H9 (cell line): ENCODE measurements at regions not wholly inside any gene's neighbourhood (a gene's known extent, or its start where the extent isn't known, plus 50 kb on each side); places are given as distances from the start of the nearest gene placed in this dataset.
A peak's percentile ranks its signal among the peaks of the same experiment; 100 is the strongest.

Source experiments
- DNase-seq: peaks from one replicate; pipeline ENCODE4 v3.0.0-alpha.2; 2017
- H2AFZ ChIP-seq: one replicate; pipeline ENCODE4 v1.6.1; 2013; ENCODE audit warnings: mild to moderate bottlenecking, low read length, control low read depth, moderate library complexity
- H2AK5ac ChIP-seq: 2 replicates; pipeline ENCODE4 v1.6.1; 2013; ENCODE audit warnings: low read length, control low read depth, mixed read lengths; ENCODE audit not compliant: insufficient read length
- H2BK120ac ChIP-seq: one replicate; pipeline ENCODE4 v1.6.1; 2013; ENCODE audit warnings: low read depth, mild to moderate bottlenecking, low read length, control low read depth, inconsistent platforms; ENCODE audit not compliant: poor library complexity, severe bottlenecking
- H2BK12ac ChIP-seq: 2 replicates; pipeline ENCODE4 v1.6.1; 2013; ENCODE audit warnings: low read length, control low read depth, mixed read lengths, low read depth; ENCODE audit not compliant: insufficient read length
- H2BK15ac ChIP-seq: 2 replicates; pipeline ENCODE4 v1.6.1; 2013; ENCODE audit warnings: low read depth, low read length, control low read depth
- H2BK20ac ChIP-seq: one replicate; pipeline ENCODE4 v1.6.1; 2013; ENCODE audit warnings: low read depth, mild to moderate bottlenecking, low read length, control low read depth, inconsistent platforms; ENCODE audit not compliant: poor library complexity, severe bottlenecking
- H2BK5ac ChIP-seq: 2 replicates; pipeline ENCODE4 v1.6.1; 2013; ENCODE audit warnings: low read length, control low read depth, mixed read lengths; ENCODE audit not compliant: insufficient read length
- H3K14ac ChIP-seq: 2 replicates; pipeline ENCODE4 v1.6.1; 2013; ENCODE audit warnings: low read length, control low read depth; ENCODE audit not compliant: insufficient read depth
- H3K18ac ChIP-seq: 2 replicates; pipeline ENCODE4 v1.6.1; 2013; ENCODE audit warnings: low read depth, mild to moderate bottlenecking, mixed read lengths, low read length, control low read depth; ENCODE audit not compliant: insufficient read length
- H3K23ac ChIP-seq: 2 replicates; pipeline ENCODE4 v1.6.1; 2013; ENCODE audit warnings: low read length, control low read depth, mixed read lengths, low read depth; ENCODE audit not compliant: insufficient read length
- H3K23me2 ChIP-seq: 2 replicates; pipeline ENCODE4 v1.6.1; 2013; ENCODE audit warnings: low read depth, mild to moderate bottlenecking, mixed read lengths, low read length, control low read depth; ENCODE audit not compliant: insufficient read length, poor library complexity, severe bottlenecking
- H3K27ac ChIP-seq: 2 replicates; pipeline ENCODE4 v1.5.1; 2013; ENCODE audit warnings: low read length, control low read depth, mixed read lengths, low read depth; ENCODE audit not compliant: insufficient read length
- H3K27me3 ChIP-seq: 2 replicates; pipeline ENCODE4 v1.6.1; 2013; ENCODE audit warnings: low read length, control low read depth, inconsistent platforms; ENCODE audit not compliant: insufficient read depth
- H3K4ac ChIP-seq: 2 replicates; pipeline ENCODE4 v1.6.1; 2013; ENCODE audit warnings: low read depth, mild to moderate bottlenecking, control low read depth, inconsistent platforms, low read length, moderate library complexity
- H3K4me1 ChIP-seq: 2 replicates; pipeline ENCODE4 v1.6.1; 2013; ENCODE audit warnings: low read length, control low read depth, inconsistent platforms; ENCODE audit not compliant: insufficient read depth
- H3K4me2 ChIP-seq: 2 replicates; pipeline ENCODE4 v1.6.1; 2013; ENCODE audit warnings: low read length, control low read depth, mixed read lengths; ENCODE audit not compliant: insufficient read length, insufficient read depth
- H3K56ac ChIP-seq: 2 replicates; pipeline ENCODE4 v1.6.1; 2013; ENCODE audit warnings: low read depth, mild to moderate bottlenecking, mixed read lengths, low read length, control low read depth; ENCODE audit not compliant: insufficient read length
- H3K79me1 ChIP-seq: 2 replicates; pipeline ENCODE4 v1.6.1; 2013; ENCODE audit warnings: low read depth, mild to moderate bottlenecking, moderate library complexity, low read length, control low read depth, inconsistent platforms; ENCODE audit not compliant: insufficient read depth, poor library complexity, severe bottlenecking
- H3K79me2 ChIP-seq: 2 replicates; pipeline ENCODE4 v1.6.1; 2013; ENCODE audit warnings: low read length, control low read depth, inconsistent platforms; ENCODE audit not compliant: insufficient read depth
- H3K9ac ChIP-seq: 2 replicates; pipeline ENCODE4 v1.6.1; 2013; ENCODE audit warnings: low read length, control low read depth, mixed read lengths; ENCODE audit not compliant: insufficient read length; ENCODE audit errors: extremely low read depth
- H3K9me3 ChIP-seq: one replicate; pipeline ENCODE4 v1.6.1; 2013; ENCODE audit warnings: low read depth, low read length, inconsistent platforms; ENCODE audit not compliant: control insufficient read depth
- H3T11ph ChIP-seq: one replicate; pipeline ENCODE4 v1.6.1; 2013; ENCODE audit warnings: mild to moderate bottlenecking, low read length, control low read depth, inconsistent platforms
- H4K20me1 ChIP-seq: one replicate; pipeline ENCODE4 v1.6.1; 2013; ENCODE audit not compliant: control insufficient read depth, insufficient read length, insufficient read depth
- H4K5ac ChIP-seq: 2 replicates; pipeline ENCODE4 v1.6.1; 2013; ENCODE audit warnings: low read depth, mild to moderate bottlenecking, mixed read lengths, low read length, control low read depth; ENCODE audit not compliant: insufficient read length
- H4K8ac ChIP-seq: replicated peaks from 2 replicates; pipeline ENCODE4 v1.6.1; 2013; ENCODE audit warnings: low read length, control low read depth, mixed read lengths, low read depth; ENCODE audit not compliant: insufficient read length
- H4K91ac ChIP-seq: 2 replicates; pipeline ENCODE4 v1.6.1; 2013; ENCODE audit warnings: low read depth, mild to moderate bottlenecking, moderate library complexity, mixed read lengths, low read length, control low read depth; ENCODE audit not compliant: insufficient read length
- H3K27ac Mint-ChIP-seq, 3 experiments: 2 replicates in 2 of 3; 3 replicates in 1 of 3; pipeline ENCODE4 v1.8.0; 2020 to 2021; ENCODE audit warnings: mixed read lengths in 3 of 3, mild to moderate bottlenecking in 1 of 3, moderate library complexity in 1 of 3
- H3K27me3 Mint-ChIP-seq: 2 replicates; pipeline ENCODE4 v1.8.0; 2021; ENCODE audit warnings: low read depth, mild to moderate bottlenecking, moderate library complexity, mixed read lengths
- H3K36me3 Mint-ChIP-seq, 3 experiments: 2 replicates in 2 of 3; 3 replicates in 1 of 3; pipeline ENCODE4 v1.8.0; 2020 to 2021; ENCODE audit warnings: low read depth in 3 of 3, mixed read lengths in 3 of 3; ENCODE audit not compliant: insufficient read depth in 1 of 3
- H3K4me1 Mint-ChIP-seq, 2 experiments: 2 replicates each; pipeline ENCODE4 v1.8.0; 2020; ENCODE audit warnings: mixed read lengths in 2 of 2
- H3K4me3 Mint-ChIP-seq, 2 experiments: 2 replicates in 1 of 2; 3 replicates in 1 of 2; pipeline ENCODE4 v1.8.0; 2020 to 2021; ENCODE audit warnings: mild to moderate bottlenecking in 2 of 2, mixed read lengths in 2 of 2, moderate library complexity in 1 of 2
- H3K9me3 Mint-ChIP-seq, 2 experiments: 2 replicates in 1 of 2; 3 replicates in 1 of 2; pipeline ENCODE4 v1.8.0; 2020; ENCODE audit warnings: mild to moderate bottlenecking in 2 of 2, mixed read lengths in 2 of 2, moderate library complexity in 1 of 2
- WGBS: extraction: QIAGEN DNeasy Blood & Tissue Kit; methylation state at CpG from one replicate; pipeline ENCODE4 v1.1.7; 2013; ENCODE audit warnings: missing lambda C conversion rate, low lambda C conversion rate, mixed read lengths; ENCODE audit not compliant: insufficient read length; ENCODE audit errors: extremely low coverage; 5-methylcytosine and 5-hydroxymethylcytosine counted together
- TF ChIP-seq, protein P1 (sequence below): fragments of 200-600 bp; sonication (generic); conservative IDR thresholded peaks from 3 replicates; pipeline ENCODE4 v1.8.0; 2021; ENCODE audit warnings: antibody characterized with exemption, mild to moderate bottlenecking

GRCh38 chr11:39990421-39990831, 1469.0 kb downstream of the LRRC4C start:
- Histone ChIP-seq H3K27ac (no peak overlapping the region), H3K4me2 (no peak overlapping the region), H3K23me2 (no peaks in the 10 kb centered on the region), H4K20me1 (no peaks in the 10 kb centered on the region), H4K8ac (no peak overlapping the region), H3K27me3 (no peaks in the 10 kb centered on the region), H3K23ac (no peak overlapping the region), H3K18ac (no peak overlapping the region), H3K4ac (no peak overlapping the region), H2BK15ac (no peak overlapping the region), H3K79me2 (no peaks in the 10 kb centered on the region), H3K9me3 (no peaks in the 10 kb centered on the region), H3K4me1 (no peaks in the 10 kb centered on the region), H3K56ac (no peak overlapping the region), H4K5ac (no peak overlapping the region), H3K14ac (no peak overlapping the region), H2BK120ac (no peak overlapping the region), H3T11ph (no peak overlapping the region), H4K91ac (no peak overlapping the region), H2AFZ (peak overlapping the region; percentile 70), H2BK5ac (no peak overlapping the region), H3K79me1 (no peaks in the 10 kb centered on the region), H2AK5ac (no peak overlapping the region), H2BK20ac (no peak overlapping the region), H2BK12ac (no peak overlapping the region), H3K9ac (no peak overlapping the region)
- peaks cover 6 to 15% of the 10 kb centered on the region in 2 experiments; a peak in 3 of 5 replicates for H3K9me3 Mint-ChIP-seq
- WGBS, result no CpG with 5 or more reads among the region's 6 CpGs
- peaks cover 7 to 9% of the 10 kb centered on the region in 2 experiments for H3K4me1 Mint-ChIP-seq
- TF ChIP-seq, protein P1, sequence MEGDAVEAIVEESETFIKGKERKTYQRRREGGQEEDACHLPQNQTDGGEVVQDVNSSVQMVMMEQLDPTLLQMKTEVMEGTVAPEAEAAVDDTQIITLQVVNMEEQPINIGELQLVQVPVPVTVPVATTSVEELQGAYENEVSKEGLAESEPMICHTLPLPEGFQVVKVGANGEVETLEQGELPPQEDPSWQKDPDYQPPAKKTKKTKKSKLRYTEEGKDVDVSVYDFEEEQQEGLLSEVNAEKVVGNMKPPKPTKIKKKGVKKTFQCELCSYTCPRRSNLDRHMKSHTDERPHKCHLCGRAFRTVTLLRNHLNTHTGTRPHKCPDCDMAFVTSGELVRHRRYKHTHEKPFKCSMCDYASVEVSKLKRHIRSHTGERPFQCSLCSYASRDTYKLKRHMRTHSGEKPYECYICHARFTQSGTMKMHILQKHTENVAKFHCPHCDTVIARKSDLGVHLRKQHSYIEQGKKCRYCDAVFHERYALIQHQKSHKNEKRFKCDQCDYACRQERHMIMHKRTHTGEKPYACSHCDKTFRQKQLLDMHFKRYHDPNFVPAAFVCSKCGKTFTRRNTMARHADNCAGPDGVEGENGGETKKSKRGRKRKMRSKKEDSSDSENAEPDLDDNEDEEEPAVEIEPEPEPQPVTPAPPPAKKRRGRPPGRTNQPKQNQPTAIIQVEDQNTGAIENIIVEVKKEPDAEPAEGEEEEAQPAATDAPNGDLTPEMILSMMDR, result no peak
- peak overlapping the region; percentile 5 to 85 (median 54); a peak in 4 of 7 replicates for H3K27ac Mint-ChIP-seq
- no peak for DNase-seq
- no peaks in the 10 kb centered on the region for H3K27me3 Mint-ChIP-seq
- H3K4me3 Mint-ChIP-seq, result no peak overlapping the region
- peaks cover 0 to 11% (median 1%) of the 10 kb centered on the region in 3 experiments; a peak in 4 of 7 replicates for H3K36me3 Mint-ChIP-seq
